HG02885 (cell line): ENCODE measurements at regions not wholly inside any gene's neighbourhood (a gene's known extent, or its start where the extent isn't known, plus 50 kb on each side); places are given as distances from the start of the nearest gene placed in this dataset.
"Not testable (repeated sequence)": the region's sequence is repeated elsewhere in the genome, so short reads cannot be mapped to it uniquely, and the experiment has no call there.

Experiments used
- ATAC-seq: cut with Tn5 transposase; IDR thresholded peaks from one replicate; pipeline ENCODE4 v1.9.1; 2021; ENCODE audit warnings: mild to moderate bottlenecking; ENCODE audit not compliant: unreplicated experiment, poor library complexity

GRCh38 chr13:52324831-52325230 lies 81.1 kb downstream of the THSD1 start:
- not testable (repeated sequence) for ATAC-seq

GRCh38 chr13:52319876-52320275 lies 86.1 kb downstream of the THSD1 start:
- ATAC-seq: no peak

GRCh38 chr13:52309833-52310232 lies 96.1 kb downstream of the THSD1 start:
- ATAC-seq: not testable (repeated sequence)

- not testable (repeated sequence) for ATAC-seq
These were observed 99.6 kb downstream of the THSD1 start for GRCh38 chr13:52306336-52306735.

- not testable (repeated sequence) for ATAC-seq
These were observed 102.9 kb downstream of the THSD1 start for GRCh38 chr13:52303098-52303497.

GRCh38 chr13:52302688-52303087 lies 103.3 kb downstream of the THSD1 start:
- not testable (repeated sequence) for ATAC-seq

GRCh38 chr13:52301810-52302400 lies 104.1 kb downstream of the THSD1 start:
- not testable (repeated sequence) for ATAC-seq

- not testable (repeated sequence) for ATAC-seq
These were observed 107.8 kb downstream of the THSD1 start for GRCh38 chr13:52298079-52298661.

- ATAC-seq: not testable (repeated sequence)
These were observed 117.1 kb downstream of the THSD1 start for GRCh38 chr13:52288891-52289290.

- not testable (repeated sequence) for ATAC-seq
These were observed 122.0 kb upstream of the NEK3 start for GRCh38 chr13:52281387-52281786.

- not testable (repeated sequence) for ATAC-seq
These were observed 120.0 kb upstream of the NEK3 start for GRCh38 chr13:52279408-52279807.

GRCh38 chr13:52254299-52254698 lies 94.9 kb upstream of the NEK3 start:
- ATAC-seq: not testable (repeated sequence)

- ATAC-seq: peak; percentile 91
These were observed 81.4 kb upstream of the NEK3 start for GRCh38 chr13:52240752-52241151.

- ATAC-seq: peak; percentile 70
These were observed 76.7 kb upstream of the NEK3 start for GRCh38 chr13:52235900-52236595.

- peak; percentile 63 for ATAC-seq
These were observed 75.5 kb upstream of the NEK3 start for GRCh38 chr13:52234928-52235327.

GRCh38 chr13:52223063-52223462 lies 63.7 kb upstream of the NEK3 start:
- not testable (repeated sequence) for ATAC-seq

GRCh38 chr13:52213920-52214319 lies 54.5 kb upstream of the NEK3 start:
- not testable (repeated sequence) for ATAC-seq

GRCh38 chr13:52212886-52213285 lies 53.5 kb upstream of the NEK3 start:
- ATAC-seq: not testable (repeated sequence)

- not testable (repeated sequence) for ATAC-seq
These were observed 52.0 kb upstream of the NEK3 start for GRCh38 chr13:52211416-52211776.

- not testable (repeated sequence) for ATAC-seq
These were observed 51.4 kb upstream of the NEK3 start for GRCh38 chr13:52210564-52211415.
